ENCODE measurements at regions not wholly inside any gene's neighbourhood (a gene's known extent, or its start where the extent isn't known, plus 50 kb on each side); places are given as distances from the start of the nearest gene placed in this dataset.

DNA sequence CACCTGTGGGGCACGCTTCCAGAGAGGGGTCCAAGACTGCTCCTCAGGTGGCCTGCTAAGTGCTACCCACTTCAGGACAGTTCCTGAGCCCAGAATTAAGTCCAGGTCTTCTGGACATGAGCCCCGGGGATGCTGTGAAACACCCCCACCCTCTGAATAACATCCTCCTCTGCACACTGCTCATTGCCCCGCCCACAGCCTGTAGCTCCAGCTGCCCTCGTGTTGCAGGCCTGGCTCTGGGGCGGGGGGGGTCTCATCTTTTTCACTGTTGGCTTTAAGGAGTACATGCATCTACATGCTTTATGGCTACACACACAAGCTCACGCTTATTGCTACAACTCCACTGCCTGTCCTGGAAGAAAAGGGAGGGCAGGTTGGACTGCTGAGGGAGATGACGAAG, 92.8 kb downstream of the PTGR3 start:
- no peak overlapping the region for H3K27ac ChIP-seq
- TF ChIP-seq ZFX (IDR thresholded peaks at IDR 0.05): no peak
- TF ChIP-seq, protein P1, sequence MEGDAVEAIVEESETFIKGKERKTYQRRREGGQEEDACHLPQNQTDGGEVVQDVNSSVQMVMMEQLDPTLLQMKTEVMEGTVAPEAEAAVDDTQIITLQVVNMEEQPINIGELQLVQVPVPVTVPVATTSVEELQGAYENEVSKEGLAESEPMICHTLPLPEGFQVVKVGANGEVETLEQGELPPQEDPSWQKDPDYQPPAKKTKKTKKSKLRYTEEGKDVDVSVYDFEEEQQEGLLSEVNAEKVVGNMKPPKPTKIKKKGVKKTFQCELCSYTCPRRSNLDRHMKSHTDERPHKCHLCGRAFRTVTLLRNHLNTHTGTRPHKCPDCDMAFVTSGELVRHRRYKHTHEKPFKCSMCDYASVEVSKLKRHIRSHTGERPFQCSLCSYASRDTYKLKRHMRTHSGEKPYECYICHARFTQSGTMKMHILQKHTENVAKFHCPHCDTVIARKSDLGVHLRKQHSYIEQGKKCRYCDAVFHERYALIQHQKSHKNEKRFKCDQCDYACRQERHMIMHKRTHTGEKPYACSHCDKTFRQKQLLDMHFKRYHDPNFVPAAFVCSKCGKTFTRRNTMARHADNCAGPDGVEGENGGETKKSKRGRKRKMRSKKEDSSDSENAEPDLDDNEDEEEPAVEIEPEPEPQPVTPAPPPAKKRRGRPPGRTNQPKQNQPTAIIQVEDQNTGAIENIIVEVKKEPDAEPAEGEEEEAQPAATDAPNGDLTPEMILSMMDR (conservative IDR thresholded peaks at IDR 0.05): no peak

DNA sequence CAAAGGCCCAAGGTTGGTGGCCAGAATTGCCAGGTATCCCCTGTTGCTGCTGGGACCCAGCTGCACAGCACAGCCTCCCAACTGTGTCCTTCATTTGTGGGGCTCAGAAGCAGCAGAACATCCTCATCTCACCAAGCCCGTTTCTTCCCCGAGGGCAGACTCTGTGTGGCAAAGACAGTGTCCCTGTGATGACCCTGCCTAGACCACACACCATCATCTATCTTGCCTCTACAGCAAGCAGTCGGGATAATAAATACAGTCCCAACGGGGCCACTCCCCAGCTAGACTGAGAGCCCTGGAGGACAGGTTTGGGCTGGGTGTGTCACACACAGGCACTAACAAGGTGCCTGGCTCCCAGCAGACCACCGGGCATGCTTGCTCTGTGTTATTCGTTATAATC, 93.4 kb downstream of the PTGR3 start:
- TF ChIP-seq ZFX (IDR thresholded peaks at IDR 0.05): no peak
- TF ChIP-seq, protein P1 (conservative IDR thresholded peaks at IDR 0.05): no peak
- no peak overlapping the region for H3K27ac ChIP-seq
